Medulla oblongata (tissue), 1 donor: ENCODE measurements at regions not wholly inside any gene's neighbourhood (a gene's known extent, or its start where the extent isn't known, plus 50 kb on each side); places are given as distances from the start of the nearest gene placed in this dataset.
A peak's percentile ranks its signal among the peaks of the same experiment; 100 is the strongest.

Experiments
- DNase-seq: peaks from one replicate; pipeline ENCODE4 v3.0.0-alpha.2; 2015; ENCODE audit errors: extremely low spot score

DNA sequence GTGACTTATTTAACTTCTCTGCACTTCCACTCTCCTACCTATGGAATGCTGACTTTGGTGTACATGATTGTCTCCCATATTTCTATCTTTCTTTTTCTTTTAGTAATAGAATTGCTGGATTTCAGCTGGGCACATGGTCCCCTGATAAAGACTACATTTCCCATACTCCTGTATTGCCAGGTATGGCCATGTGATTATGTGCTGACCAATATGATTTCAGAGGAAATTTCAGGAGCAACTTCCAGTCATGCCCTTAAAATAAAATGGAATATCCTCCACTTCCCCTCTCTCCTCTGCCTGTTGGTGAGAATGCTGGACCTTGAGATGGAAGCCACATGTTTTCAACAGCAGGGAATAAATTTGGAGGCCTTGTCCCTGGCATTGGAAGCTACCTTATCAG is 130.7 kb upstream of the IGSF21 start:
- no peak for DNase-seq

DNA sequence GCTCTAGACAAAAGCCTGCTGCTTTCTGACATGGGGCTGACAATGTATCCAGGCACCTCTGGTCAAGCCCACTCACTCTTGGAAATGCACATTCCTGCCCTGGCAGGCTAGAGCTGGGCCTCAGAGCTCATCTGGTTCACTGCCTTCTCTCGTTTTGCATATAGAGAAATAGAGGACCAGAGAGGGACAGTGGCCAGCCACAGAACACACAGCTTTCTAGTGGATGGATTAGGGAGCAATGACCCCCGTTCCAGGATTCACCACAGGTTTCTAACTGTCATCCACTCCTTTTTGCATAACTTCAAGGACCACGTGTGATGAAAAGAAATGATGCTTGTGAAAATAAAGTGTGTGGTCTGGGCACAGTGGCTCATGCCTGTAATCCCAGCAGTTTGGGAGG is 129.6 kb upstream of the IGSF21 start:
- no peak for DNase-seq

DNA sequence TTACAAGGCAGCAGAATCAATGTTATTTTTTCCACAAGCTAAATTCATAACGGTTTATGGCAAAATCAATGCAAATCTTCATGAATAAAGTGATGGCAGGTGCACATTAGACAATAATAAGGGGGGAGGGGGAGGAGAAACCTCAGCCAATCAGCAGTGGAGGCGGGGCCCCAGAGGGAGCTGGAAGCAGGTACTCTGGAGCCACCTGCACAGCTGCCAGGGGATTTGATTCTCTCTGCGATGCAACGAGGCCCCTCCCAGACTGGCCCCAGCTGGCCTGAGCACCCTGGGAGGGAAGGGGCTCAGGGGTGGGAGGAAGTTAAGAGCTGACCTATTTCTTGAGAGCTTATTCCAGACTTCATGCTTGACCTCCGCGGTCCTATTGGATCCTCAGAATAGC is 127.8 kb upstream of the IGSF21 start:
- DNase-seq = no peak

DNA sequence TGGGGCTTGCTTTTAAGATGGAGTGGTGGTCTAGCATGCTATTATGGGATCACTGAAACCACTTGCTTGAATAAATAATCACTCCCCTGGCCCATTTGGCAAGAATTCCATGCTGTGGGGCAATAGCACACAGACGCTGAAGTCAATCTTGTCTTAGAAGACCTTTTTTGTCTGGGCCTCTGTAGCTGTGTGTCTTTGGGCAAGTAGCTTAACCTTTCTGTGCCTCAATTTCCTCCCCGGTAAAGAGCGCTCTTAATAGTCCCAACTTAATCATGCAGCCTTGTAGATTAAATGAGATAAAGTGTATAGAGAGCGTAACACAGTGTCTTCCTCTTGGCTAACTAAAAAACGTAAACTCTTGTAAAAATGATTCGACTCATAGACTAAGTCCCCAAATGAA is 125.4 kb upstream of the IGSF21 start:
- no peak for DNase-seq

DNA sequence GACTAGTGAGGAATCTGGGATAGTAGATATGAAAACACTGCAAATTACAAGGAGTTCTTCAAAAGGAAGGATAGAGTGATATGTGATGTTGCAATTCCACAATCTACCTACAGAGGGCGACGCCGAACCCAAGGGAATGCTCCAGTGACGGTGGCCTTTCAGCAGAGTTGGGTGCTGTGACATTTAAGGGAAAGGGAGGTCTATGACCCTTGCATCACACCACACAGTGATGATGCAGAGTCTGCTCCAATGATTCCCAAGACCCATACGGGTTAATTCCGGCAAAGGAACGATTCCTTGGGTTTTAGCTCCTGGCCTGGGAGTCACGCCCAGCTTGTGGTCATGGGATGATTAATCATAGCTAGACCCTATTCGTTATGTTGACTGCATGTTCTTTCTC is 123.0 kb upstream of the IGSF21 start:
- DNase-seq = peak; percentile 25

DNA sequence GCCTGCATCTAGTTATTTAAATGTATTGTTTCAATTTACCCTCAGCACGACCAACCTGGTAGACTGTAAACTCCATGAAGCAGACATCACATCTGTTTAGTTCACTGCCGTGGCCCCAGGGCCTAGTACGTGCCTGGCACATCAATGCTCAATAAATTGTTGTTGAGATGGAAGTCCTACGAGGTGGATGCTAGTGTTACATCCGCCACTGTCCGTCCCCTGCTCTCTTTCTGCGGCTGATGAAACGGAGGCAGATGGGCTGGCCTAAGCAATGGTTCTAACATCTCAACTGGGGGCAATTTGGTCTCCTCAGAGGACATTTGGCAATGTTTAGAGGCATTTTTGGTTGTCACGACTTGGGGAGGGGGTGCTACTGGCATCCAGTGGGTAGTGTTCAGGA is 121.4 kb upstream of the IGSF21 start:
- no peak for DNase-seq

DNA sequence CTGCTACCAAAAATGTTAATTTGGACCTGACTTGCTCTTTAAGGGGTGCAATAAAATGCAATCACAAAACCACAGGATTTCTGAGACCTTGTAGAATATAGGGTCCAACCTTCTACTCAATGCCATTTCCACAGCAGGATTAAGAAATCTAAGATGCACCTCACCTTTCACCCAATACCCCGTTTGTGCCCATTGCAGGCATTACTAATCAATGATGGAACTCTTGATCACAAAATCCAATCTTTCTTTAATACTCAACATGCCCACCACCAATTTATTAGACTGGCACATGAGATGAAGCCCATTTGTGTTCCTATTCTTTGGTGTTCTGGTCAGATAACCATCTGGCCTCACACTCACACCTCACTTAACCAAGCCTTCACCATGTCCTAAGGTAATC is 117.2 kb upstream of the IGSF21 start:
- DNase-seq = no peak

DNA sequence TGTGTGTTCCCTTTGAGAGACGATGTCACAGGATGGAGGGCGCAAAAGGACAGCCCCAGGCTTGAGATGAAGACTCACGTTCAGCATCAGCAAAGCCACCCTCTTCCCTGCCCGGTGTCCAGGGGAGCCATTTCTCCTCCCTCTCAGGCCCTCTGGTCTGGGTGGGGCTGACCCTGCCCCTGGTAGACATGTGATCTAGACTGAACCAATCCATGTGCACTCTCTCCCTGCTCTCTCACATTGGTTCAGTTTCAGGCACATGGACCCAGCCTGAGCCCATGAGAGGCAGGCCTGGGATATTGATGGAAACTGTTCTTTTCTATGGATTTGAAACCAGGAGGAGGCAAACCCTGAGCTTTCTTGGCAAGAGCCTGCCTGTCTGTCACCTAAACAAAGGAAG is 115.6 kb upstream of the IGSF21 start:
- DNase-seq = no peak

DNA sequence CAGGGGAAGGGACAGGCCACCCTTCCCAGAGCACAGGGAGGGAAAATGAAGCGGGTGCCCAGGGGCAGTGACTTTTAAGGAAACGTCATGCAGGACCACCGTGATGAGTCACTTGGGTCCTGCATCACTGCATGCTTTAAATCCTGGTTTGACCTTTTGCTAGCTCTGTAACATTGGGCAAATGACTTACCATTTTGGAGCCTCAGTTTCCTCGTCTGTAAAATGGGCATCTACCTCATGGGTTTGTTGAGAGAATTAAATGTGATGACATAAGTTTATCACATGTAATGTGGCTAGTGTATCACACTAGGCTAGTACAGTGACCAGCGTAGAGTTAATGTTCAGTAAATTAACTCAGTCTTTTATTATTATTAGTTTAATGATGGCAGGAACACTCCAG is 114.8 kb upstream of the IGSF21 start:
- DNase-seq = no peak

DNA sequence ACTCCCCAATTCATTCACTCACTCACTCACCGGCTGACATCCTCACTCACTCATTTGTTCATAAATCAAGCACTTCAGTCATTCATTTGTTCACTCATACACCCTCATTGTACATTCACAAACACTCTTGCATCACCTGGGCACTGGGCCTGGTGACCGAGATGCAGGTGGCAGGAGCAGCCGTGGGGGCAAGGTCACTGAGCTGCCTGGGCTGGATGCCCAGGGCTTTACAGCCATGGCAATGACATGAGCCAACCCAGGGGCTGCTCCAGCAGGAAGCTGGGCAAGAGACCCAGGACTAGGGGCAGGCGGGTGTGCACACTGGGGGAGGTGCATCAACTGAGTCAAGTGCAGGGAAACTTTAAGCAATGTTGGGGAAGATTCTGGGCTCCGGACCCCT is 113.6 kb upstream of the IGSF21 start:
- no peak for DNase-seq

DNA sequence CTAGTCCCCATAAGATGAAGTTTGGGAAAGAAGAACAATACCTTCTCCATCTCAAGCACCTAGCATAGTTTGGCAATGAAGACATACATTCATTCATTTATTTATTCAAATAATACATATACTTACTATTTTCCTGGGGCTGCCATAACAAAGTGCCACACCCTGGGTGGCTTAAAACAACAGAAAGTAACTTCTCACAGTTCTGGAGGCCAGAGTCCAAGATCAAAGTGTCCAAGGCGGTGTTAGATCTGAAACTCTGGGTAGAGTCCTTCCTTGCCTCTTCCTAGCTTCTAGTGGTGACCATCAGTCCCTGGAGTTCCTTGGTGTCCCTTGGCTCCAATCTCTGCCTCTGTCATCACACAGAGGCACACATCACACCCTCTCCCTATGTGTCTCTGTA is 112.1 kb upstream of the IGSF21 start:
- no peak for DNase-seq

DNA sequence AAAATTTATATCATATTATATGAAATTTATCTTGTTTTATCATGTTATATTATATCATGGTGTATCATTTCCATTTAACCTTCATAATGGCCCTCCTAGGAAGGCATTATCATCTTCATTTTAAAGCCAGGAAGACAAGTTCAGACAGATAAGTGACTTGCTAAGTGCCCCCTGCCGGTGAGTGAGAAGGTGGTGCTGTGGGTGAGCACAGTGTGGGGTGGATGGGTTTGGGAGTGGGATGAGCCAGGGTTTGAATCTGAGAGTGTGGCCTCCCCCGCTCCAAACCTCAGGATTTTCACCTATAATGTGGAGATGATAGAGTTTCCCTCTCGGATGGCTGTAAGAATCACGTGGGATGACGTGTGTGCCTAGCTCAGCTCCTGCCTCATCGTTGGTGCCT is 108.7 kb upstream of the IGSF21 start:
- DNase-seq = no peak

DNA sequence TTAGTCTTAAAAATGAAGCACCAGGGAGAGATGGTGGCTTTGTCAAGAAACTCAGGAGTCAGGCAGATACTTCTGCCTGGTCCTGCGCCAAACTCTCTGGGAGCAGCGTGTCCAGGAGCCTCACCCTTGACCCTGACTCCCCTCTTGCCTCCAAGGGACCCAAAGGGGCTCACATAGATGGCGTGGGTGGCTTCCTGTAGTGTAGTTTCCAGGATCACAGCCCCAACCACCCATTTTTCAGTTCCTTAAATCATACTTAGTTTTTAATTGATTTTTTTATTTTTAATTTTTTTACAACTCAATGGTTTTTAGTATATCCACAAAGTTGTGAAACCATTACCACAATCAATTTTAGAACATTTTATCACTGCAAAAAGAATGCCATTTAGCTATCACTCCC is 107.7 kb upstream of the IGSF21 start:
- DNase-seq = no peak

DNA sequence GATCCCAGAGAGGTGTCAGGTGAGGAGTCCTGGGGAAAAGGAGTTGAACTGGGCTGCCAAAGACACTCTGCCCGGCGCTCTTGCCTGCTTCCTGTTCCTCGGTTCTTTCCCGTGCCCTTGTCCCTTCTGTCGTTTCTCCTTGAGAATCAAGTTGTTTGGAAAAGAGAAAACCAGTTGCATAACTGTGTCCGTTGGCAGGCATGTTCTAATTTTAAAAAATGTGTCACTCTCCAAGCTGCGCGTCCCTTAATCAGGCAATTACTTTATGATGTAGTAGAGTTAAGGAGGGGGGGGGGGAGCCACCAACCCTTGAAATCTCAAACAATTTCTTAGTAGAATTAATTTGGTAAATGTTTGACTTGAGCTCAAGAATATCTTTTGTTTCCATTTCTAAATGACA is 105.9 kb upstream of the IGSF21 start:
- DNase-seq = no peak

DNA sequence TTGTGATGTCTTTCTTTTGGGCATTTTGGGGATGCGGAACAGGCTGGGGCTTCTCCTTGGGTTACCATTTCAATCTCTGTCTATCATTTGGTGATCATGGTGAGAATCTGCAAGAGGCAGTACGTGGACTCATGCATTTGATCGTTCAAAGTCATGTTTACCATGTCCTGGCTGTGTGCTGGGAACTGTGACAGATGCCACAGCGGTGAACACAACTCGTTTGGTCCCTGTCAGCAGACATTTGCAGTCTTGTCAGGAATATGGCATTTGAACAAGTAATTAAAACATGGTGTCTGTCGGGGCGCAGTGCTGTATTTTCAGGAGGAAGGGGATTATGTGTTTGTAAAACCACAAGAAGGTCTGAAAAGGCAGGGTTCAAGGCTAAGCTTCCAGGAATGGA is 103.3 kb upstream of the IGSF21 start:
- DNase-seq = no peak

DNA sequence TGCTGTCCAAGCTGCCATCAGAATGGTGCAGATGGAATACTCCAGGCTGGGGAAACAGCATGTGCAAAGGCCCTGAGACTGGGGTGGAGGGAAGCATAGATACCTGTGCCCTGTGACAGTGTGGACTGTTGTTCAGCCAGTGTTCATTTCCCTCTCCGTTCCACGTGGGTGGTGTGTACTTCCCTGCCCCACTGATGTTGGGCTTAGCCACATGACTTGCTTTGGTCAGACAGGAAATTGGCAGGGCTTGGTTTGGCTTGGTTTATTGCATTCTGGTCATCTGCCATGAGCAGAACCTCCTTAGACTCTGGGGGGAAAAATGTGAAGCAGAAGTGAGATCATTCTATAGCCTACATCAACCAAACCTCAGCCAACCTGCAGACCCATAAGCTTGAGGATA is 102.4 kb upstream of the IGSF21 start:
- peak; percentile 40 for DNase-seq

DNA sequence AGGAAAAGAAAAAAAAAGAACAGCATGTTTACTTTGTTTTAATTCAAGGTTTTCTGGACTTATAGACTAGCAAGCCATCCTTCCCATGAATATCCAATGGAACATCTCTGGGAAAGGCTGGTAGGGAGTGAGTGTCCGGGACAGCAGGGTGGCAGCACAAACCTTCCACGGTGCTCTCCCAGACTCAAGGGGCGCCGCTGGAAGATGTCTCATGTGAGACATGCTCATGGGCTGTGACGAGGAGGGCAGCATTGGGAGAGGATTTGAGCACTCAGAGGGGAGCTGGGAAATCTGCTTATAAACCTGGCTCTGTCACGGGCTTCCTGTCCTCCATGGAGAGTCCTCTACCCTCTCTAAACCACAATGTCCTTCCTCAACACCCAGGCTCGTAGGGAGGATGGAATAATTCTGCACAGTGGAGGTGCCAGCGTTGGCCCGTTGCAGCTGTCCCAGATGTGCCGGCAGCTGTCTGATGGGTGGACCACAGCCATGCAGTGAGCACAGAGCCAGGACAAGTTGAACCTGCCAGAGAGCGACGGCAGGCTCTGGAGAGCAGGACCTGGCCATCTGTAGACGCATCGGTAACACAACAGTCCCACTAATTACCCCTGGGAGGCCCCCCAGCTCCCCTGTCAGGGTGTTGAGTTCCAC is 100.1 kb upstream of the IGSF21 start:
- no peak for DNase-seq

DNA sequence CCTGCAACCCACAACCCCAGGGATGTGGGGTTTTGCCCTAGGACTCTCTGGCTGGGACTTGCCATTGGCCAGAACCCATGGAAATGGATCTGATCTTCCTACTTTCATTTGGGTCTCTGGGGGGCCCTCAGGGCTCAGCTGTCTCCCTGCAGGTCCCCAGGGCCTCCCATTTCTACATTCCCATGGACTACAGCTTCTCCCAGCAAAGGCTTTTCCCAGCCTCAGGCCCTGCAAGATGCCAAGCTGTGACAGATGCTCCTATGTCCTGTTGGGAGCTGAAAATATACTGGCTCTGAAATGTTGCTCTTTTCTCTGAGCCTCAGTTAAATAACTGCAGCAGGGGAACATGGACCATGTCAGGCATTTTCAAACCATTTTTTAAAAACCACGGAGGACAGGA is 99.5 kb upstream of the IGSF21 start:
- no peak for DNase-seq

DNA sequence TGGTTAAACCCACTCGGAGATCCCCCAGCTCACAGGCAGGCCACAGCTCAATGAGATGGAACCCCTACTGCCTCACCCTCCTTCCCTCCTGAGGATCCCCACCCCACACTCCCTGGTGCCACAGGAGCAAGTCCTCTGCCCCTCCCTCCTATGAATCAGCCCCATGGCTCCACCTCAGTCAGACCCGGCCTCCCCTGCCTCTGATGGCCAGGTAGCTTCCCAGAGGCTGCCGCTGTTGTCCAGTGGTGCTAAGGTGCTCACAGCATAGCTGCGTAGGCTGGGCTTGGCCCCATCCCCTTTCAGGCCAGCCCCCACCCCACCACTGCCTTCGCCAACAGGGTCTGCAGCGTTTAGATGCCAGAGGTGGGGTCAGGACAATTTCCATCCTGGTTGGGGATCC is 98.5 kb upstream of the IGSF21 start:
- DNase-seq = no peak

DNA sequence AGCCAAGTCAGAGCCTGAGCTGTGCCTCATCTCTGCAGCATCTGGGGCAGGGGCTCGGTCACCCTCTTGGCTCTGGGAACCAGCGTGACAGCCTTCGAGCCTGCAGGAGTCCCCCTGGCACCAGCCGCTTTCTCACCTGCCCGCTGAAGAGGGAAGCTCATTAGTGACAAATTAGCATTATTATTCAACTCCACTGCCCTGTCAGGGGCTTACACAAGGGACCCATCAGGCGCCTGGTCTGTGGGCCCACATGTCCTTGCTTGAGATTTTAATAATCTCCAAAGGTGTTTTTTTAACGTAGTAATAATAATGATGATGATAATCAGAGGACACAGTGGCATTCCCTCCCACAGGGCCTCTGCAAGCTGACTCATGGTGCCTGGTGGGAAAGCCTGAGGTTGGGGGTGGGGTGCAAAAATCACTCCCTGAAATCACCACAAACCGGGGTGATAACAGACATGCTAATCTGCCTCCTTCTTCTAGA is 98.1 kb upstream of the IGSF21 start:
- no peak for DNase-seq

DNA sequence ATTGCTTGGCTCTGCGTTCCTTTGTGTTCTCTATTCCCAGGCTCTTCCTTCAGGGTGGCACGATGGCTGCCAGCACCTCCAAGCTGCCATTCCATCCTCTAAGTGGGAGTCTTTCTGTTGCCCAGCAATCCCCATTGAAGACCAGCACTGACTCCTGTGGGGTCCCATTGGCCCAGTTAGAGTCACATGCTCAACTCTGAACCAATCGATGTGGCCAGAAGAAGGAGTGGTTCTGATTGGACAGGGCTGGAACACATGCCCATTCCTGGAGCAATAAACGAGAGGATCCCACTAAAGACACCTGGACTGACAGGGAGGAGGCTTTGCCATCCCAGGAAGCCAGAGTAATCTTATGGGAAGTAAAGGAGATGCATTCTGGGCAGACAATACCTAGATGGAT is 97.2 kb upstream of the IGSF21 start:
- DNase-seq = no peak

DNA sequence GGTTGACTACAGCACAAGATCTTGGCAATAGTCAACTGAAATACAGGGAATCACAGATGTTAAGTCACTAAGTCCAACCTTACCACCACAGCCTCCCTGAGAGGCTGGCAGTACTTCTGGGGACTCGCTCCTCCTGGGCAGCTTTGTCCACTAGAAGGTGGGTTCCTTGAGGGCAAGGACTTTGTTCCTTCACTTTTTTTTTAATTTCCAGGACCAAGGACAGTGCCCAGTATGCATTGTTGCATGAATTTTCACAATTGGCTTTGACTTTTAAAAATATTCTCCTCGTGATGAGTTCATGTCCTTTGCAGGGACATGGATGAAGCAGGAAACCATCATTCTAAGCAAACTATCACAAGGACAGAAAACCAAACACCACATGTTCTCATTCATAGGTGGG is 96.7 kb upstream of the IGSF21 start:
- no peak for DNase-seq

DNA sequence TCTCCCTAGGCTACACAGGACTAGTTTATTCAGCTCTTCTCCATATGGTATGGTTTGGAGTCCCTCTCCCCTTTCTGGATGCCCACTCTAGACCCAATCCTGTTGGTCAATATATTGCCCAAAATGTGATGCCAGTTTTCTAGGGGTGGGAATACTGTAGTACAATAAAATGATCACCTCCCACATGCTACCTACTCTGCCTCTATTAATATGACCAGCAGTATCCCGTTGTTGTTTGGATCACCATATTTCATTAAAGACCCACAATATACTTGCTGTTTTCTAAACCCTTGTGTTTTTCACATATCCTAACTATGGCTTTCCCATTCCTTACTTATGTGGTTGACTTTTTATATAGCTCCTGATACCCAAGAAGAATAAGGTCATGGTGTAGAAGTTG is 95.9 kb upstream of the IGSF21 start:
- DNase-seq = no peak

DNA sequence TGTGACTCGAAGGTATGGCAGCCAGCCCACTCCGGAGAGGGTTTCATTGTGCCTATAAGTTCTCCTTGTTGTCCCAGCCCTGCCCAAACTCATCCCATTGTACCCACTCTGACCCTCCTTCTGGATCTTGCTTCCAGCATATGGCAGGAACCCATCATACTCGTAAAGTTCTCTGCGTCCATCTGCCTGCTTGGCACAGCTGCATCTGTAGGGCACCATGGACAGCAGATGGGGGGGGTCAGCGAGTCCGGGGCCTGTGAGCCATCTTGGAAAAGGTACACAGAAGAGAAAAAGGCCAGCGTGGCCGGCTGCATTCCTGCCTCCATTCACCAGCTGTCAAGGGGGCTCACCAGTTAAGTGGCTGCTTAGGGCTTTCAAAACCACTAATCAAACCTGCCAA is 94.9 kb upstream of the IGSF21 start:
- no peak for DNase-seq

DNA sequence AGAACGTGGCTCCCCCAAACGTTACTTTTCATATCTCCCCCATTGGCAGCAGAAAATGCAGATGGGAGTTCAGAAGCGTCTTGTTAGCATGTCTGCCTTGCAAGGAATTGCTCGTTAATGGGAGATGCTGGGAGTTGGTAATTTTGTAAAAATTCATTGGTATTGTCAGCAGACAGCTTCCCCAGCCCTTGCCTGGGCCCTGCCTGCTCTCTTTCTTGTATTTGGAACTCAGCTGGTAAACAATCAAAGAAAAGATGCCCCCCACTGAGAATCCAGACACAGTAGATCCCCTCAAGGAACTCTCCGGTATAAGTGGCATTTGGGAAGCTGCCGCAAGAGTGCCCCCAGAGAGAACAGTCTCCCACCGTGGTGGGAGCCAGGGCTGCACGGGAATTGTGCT is 94.4 kb upstream of the IGSF21 start:
- DNase-seq = no peak
